Endothelial cell of umbilical vein (primary cell): ENCODE measurements at regions not wholly inside any gene's neighbourhood (a gene's known extent, or its start where the extent isn't known, plus 50 kb on each side); places are given as distances from the start of the nearest gene placed in this dataset.

Source experiments
- BruUV-seq: library from RNA; stranded (reverse); fragments of 400-500 nt; replicated peaks from 2 replicates; lab custom pipeline; 2021; lab: Mats Ljungman, UMichigan
- CTCF ChIA-PET: fragments of 300-600, 350-600 bp; sonication (Branson Sonifier 250); formaldehyde crosslinking; loops from one replicate; lab custom pipeline; 2021; ENCODE audit warnings: antibody characterized with exemption, inconsistent platforms; lab: Charles Lee
- POLR2A ChIA-PET: fragments of 300-600, 350-600 bp; sonication (Branson Sonifier 250); formaldehyde crosslinking; loops from one replicate; lab custom pipeline; 2021; ENCODE audit warnings: antibody characterized with exemption, inconsistent platforms; lab: Charles Lee
- DNase-seq: peaks from one replicate; pipeline ENCODE4 v3.0.0-alpha.2; 2011; ENCODE audit warnings: low read depth, low spot score
- FAIRE-seq: peaks from 2 replicates; lab custom pipeline; 2011; peaks lifted over from hg19 to GRCh38; lab: Jason Lieb, UNC
- H2AFZ ChIP-seq: 2 replicates; pipeline ENCODE4 v1.6.0; 2012; ENCODE audit warnings: low read depth, low read length, control low read depth, inconsistent platforms
- H3K27ac ChIP-seq: 2 replicates; pipeline ENCODE4 v1.5.1; 2011; ENCODE audit warnings: low read depth, mild to moderate bottlenecking, control low read depth, low read length, moderate library complexity; ENCODE audit not compliant: insufficient read depth
- H3K27me3 ChIP-seq, 2 experiments: 2 replicates each; pipeline versions ENCODE4 v1.6.0 to v1.6.1; 2011; ENCODE audit warnings: low read length in 2 of 2, mixed read lengths in 1 of 2; ENCODE audit not compliant: control insufficient read depth in 2 of 2, insufficient read depth in 2 of 2
- H3K36me3 ChIP-seq, 2 experiments: 2 replicates in 1 of 2; 3 replicates in 1 of 2; pipeline ENCODE4 v1.5.1; 2011; ENCODE audit warnings: low read length in 2 of 2, mild to moderate bottlenecking in 1 of 2, moderate library complexity in 1 of 2; ENCODE audit not compliant: control insufficient read depth in 2 of 2, insufficient read depth in 2 of 2; ENCODE audit errors: extremely low read depth in 1 of 2
- H3K4me1 ChIP-seq: 3 replicates; pipeline ENCODE4 v1.5.1; 2011; ENCODE audit warnings: mild to moderate bottlenecking, low read length; ENCODE audit not compliant: control insufficient read depth, insufficient read depth; ENCODE audit errors: extremely low read depth
- H3K4me2 ChIP-seq: 2 replicates; pipeline ENCODE4 v1.6.1; 2011; ENCODE audit warnings: low read length, control low read depth, mixed read lengths; ENCODE audit not compliant: insufficient read depth
- H3K4me3 ChIP-seq, 3 experiments: fragments of 200-600 bp in 1 of 3; sonication (generic), shearing (Covaris generic) in 1 of 3; replicated peaks in 1 of 3; 2 replicates each; pipeline ENCODE4 v1.5.1; 2011 to 2016; ENCODE audit warnings: control low read depth in 3 of 3, low read length in 3 of 3, mild to moderate bottlenecking in 2 of 3, inconsistent platforms in 1 of 3, low read depth in 1 of 3, moderate library complexity in 1 of 3; ENCODE audit not compliant: insufficient read depth in 1 of 3
- H3K79me2 ChIP-seq: 2 replicates; pipeline ENCODE4 v1.6.0; 2012; ENCODE audit warnings: low read length, inconsistent platforms; ENCODE audit not compliant: control insufficient read depth, insufficient read depth
- H3K9ac ChIP-seq: replicated peaks from 2 replicates; pipeline ENCODE3; 2011; ENCODE audit warnings: low read length, control low read depth; ENCODE audit not compliant: insufficient read depth; ENCODE audit errors: extremely low read depth
- H3K9me1 ChIP-seq: replicated peaks from 3 replicates; pipeline ENCODE4 v1.6.0; 2011; ENCODE audit warnings: mild to moderate bottlenecking, low read length; ENCODE audit not compliant: control insufficient read depth, insufficient read depth; ENCODE audit errors: extremely low read depth
- H3K9me3 ChIP-seq: replicated peaks from 2 replicates; pipeline ENCODE4 v1.5.1; 2012; ENCODE audit warnings: low read length, inconsistent platforms; ENCODE audit not compliant: control insufficient read depth, insufficient read depth
- H4K20me1 ChIP-seq: replicated peaks from 2 replicates; pipeline ENCODE3; 2011; ENCODE audit warnings: mild to moderate bottlenecking, low read length; ENCODE audit not compliant: control insufficient read depth, insufficient read depth; ENCODE audit errors: extremely low read depth
- CTCF ChIP-seq, 2 donors: IDR thresholded peaks; 1 replicate in 1 of 2; 2 replicates in 1 of 2; pipeline ENCODE4 v1.5.1; 2011; ENCODE audit warnings: low read length in 2 of 2, mild to moderate bottlenecking in 2 of 2, moderate library complexity in 2 of 2, control low read depth in 1 of 2, inconsistent platforms in 1 of 2, low read depth in 1 of 2; ENCODE audit not compliant: insufficient read depth in 1 of 2; ENCODE audit errors: extremely low read depth in 1 of 2
- EZH2 ChIP-seq: IDR thresholded peaks from 2 replicates; pipeline ENCODE4 v1.6.1; 2012; ENCODE audit warnings: borderline replicate concordance, low read depth, mild to moderate bottlenecking, moderate library complexity, low read length, inconsistent platforms; ENCODE audit not compliant: severe bottlenecking
- FOS ChIP-seq: IDR thresholded peaks from 2 replicates; pipeline ENCODE4 v1.6.1; 2011; ENCODE audit warnings: mild to moderate bottlenecking, low read length, moderate library complexity, borderline replicate concordance; ENCODE audit not compliant: insufficient read depth
- GATA2 ChIP-seq: IDR thresholded peaks from 2 replicates; pipeline ENCODE4 v1.7.0; 2011; ENCODE audit warnings: low read depth, mild to moderate bottlenecking, moderate library complexity, mixed read lengths, low read length; ENCODE audit not compliant: insufficient read length, insufficient read depth
- JUN ChIP-seq: IDR thresholded peaks from 2 replicates; pipeline ENCODE4 v1.6.1; 2011; ENCODE audit warnings: borderline replicate concordance, low read depth; ENCODE audit not compliant: insufficient read length, insufficient read depth
- MAX ChIP-seq: IDR thresholded peaks from 2 replicates; pipeline ENCODE4 v1.6.1; 2011; ENCODE audit not compliant: insufficient read depth, insufficient read length
- MYC ChIP-seq: IDR thresholded peaks from one replicate; pipeline ENCODE4 v1.6.1; 2011; ENCODE audit warnings: mild to moderate bottlenecking, low read depth, low read length
- POLR2A ChIP-seq: IDR thresholded peaks from 2 replicates; pipeline ENCODE4 v1.6.1; 2012; ENCODE audit warnings: low read depth, mild to moderate bottlenecking, control low read depth, low read length
- POLR2AphosphoS5 ChIP-seq: IDR thresholded peaks from 2 replicates; pipeline ENCODE4 v1.6.1; 2012; ENCODE audit warnings: low read depth, mild to moderate bottlenecking, control low read depth, low read length, moderate library complexity; ENCODE audit not compliant: insufficient read depth
- dilution Hi-C: fragments of 300-500 bp; cut with MboI; formaldehyde crosslinking; loops from one replicate; pipeline ENCODE4 v1.15.0; 2019; ENCODE audit warnings: low sequenced_read_pairs; ENCODE audit not compliant: extremely low pct_ligation_motif_present
- intact Hi-C: fragments of 100-400 bp; cut with micrococcal nuclease; formaldehyde crosslinking; loops from one replicate; pipeline ENCODE4 v1.10.0; 2022

GRCh38 chr15:37756407-37756806 lies 178.0 kb upstream of the TMCO5A start:
- ChIA-PET CTCF (interaction anchor here (1.2 kb wide), 1 partner anchor 8 kb away, joined by 4 read pairs; no protein-coding TSS in a partner anchor), POLR2A (no interaction called here)
- no peaks in the 10 kb centered on the region for H3K9me3 ChIP-seq
- FAIRE-seq = no peak
- no peaks in the 10 kb centered on the region for H3K36me3 ChIP-seq
- H4K20me1 ChIP-seq = no peaks in the 10 kb centered on the region
- no peaks in the 10 kb centered on the region for H3K9me1 ChIP-seq
- H3K4me2 ChIP-seq = no peak overlapping the region
- intact Hi-C loops = no loop called here
- H3K79me2 ChIP-seq = no peaks in the 10 kb centered on the region
- no TSS peak for BruUV-seq
- H3K27ac ChIP-seq = no peak overlapping the region
- no peak overlapping the region for H2AFZ ChIP-seq
- H3K9ac ChIP-seq = no peak overlapping the region
- TF ChIP-seq POLR2A (no peak), POLR2AphosphoS5 (no peak), CTCF (IDR thresholded peaks at IDR 0.05; ENCODE audit: extremely low read depth in 1 of 2, insufficient read depth in 1 of 2, low read depth in 1 of 2, low read length in 2 of 2) (no peak), EZH2 (no peak), MYC (no peak), MAX (no peak), FOS (no peak), GATA2 (no peak), JUN (no peak)
- H3K4me1 ChIP-seq = no peaks in the 10 kb centered on the region
- dilution Hi-C loops = no loop called here
- H3K4me3 ChIP-seq = no peak overlapping the region
- no peaks in the 10 kb centered on the region for H3K27me3 ChIP-seq
- no peak for DNase-seq
